UCSD-AML1 (cell line): ENCODE measurements at regions not wholly inside any gene's neighbourhood (a gene's known extent, or its start where the extent isn't known, plus 50 kb on each side); places are given as distances from the start of the nearest gene placed in this dataset.
"Not testable (repeated sequence)": the region's sequence is repeated elsewhere in the genome, so short reads cannot be mapped to it uniquely, and the experiment has no call there.

ENCODE experiments used
- DNase-seq: peaks from one replicate; lab custom pipeline; 2025; ENCODE audit not compliant: unreplicated experiment; lab: John Stamatoyannopoulos, UW

- no peak for DNase-seq
Observed at GRCh38 chr6:159525445-159526025, 167.5 kb downstream of the SOD2 start.

GRCh38 chr6:159522877-159523547 lies 170.0 kb downstream of the SOD2 start:
- DNase-seq: no peak

GRCh38 chr6:159521962-159522361 lies 171.1 kb downstream of the SOD2 start:
- no peak for DNase-seq

GRCh38 chr6:159520002-159520401 lies 173.0 kb downstream of the SOD2 start:
- DNase-seq: no peak

GRCh38 chr6:159515811-159516210 lies 177.2 kb downstream of the SOD2 start:
- DNase-seq: not testable (repeated sequence)

- no peak for DNase-seq
Observed at GRCh38 chr6:159513914-159514313, 179.1 kb downstream of the SOD2 start.

- no peak for DNase-seq
Observed at GRCh38 chr6:159513074-159513720, 179.8 kb downstream of the SOD2 start.

GRCh38 chr6:159512571-159512970 lies 180.5 kb downstream of the SOD2 start:
- DNase-seq: no peak

GRCh38 chr6:159512104-159512503 lies 180.9 kb downstream of the SOD2 start:
- no peak for DNase-seq

- DNase-seq: no peak
Observed at GRCh38 chr6:159510141-159510540, 182.9 kb downstream of the SOD2 start.

GRCh38 chr6:159508931-159509330 lies 184.1 kb downstream of the SOD2 start:
- DNase-seq: no peak

GRCh38 chr6:159506048-159506447 lies 187.0 kb downstream of the SOD2 start:
- DNase-seq: no peak

- no peak for DNase-seq
Observed at GRCh38 chr6:159505140-159505922, 187.7 kb downstream of the SOD2 start.

- DNase-seq: no peak
Observed at GRCh38 chr6:159501558-159501957, 191.5 kb downstream of the SOD2 start.

GRCh38 chr6:159499034-159499433 lies 194.0 kb downstream of the SOD2 start:
- DNase-seq: no peak

GRCh38 chr6:159494586-159494972 lies 198.5 kb downstream of the SOD2 start:
- DNase-seq: no peak

- no peak for DNase-seq
Observed at GRCh38 chr6:159493898-159494585, 199.0 kb downstream of the SOD2 start.

- no peak for DNase-seq
Observed at GRCh38 chr6:159493231-159493897, 199.7 kb downstream of the SOD2 start.

- DNase-seq: no peak
Observed at GRCh38 chr6:159490298-159490937, 202.6 kb downstream of the SOD2 start.

- DNase-seq: no peak
Observed at GRCh38 chr6:159487636-159488035, 205.4 kb downstream of the SOD2 start.
